ENCODE measurements at regions not wholly inside any gene's neighbourhood (a gene's known extent, or its start where the extent isn't known, plus 50 kb on each side); places are given as distances from the start of the nearest gene placed in this dataset.

- no peak overlapping the region for H3K27ac ChIP-seq
- no peak for TF ChIP-seq CTCF (conservative IDR thresholded peaks at IDR 0.05)
Measured at GRCh38 chr6:4575714-4576113, 200.5 kb upstream of the CDYL start.

DNA sequence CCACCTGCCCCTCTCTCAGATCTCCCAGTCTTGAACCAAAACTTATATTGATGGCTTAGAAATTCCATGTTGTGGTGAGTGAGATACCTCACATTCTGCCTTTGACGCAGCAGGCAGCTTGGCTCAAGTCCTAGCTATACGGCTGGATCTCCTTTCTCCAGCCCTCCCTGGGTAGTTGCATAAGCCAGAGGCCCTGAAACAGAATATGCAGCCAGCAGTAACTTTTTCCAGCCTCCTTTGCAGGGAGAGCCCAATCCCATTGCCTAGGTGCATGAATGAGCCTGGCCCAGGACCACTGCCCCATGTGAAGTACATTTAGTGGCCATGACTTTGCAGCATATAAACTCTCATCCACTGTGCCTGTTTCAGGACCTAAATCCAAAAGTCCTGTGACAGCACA is 202.2 kb upstream of the CDYL start:
- no peak overlapping the region for H3K27ac ChIP-seq
- no peak for TF ChIP-seq CTCF (conservative IDR thresholded peaks at IDR 0.05)

DNA sequence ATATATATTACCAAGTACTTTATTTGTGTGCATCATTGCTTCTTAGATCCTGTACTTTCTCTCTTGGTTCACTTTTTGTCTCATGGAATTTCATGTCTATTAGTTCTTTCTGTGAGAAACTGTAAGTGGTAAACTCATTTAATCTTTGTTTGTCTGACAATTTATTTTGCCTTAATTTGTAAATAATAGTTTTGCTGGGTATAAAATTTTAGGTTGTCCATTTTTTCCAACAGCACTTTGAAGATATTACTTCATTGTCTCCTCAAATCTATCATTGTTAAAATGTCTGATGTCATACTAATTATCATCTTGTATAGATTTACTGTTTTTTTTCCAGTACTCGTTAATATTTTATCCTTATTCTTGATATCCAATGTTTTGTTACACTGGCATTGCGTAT is 205.2 kb upstream of the CDYL start:
- no peak overlapping the region for H3K27ac ChIP-seq
- TF ChIP-seq CTCF (conservative IDR thresholded peaks at IDR 0.05) = no peak

DNA sequence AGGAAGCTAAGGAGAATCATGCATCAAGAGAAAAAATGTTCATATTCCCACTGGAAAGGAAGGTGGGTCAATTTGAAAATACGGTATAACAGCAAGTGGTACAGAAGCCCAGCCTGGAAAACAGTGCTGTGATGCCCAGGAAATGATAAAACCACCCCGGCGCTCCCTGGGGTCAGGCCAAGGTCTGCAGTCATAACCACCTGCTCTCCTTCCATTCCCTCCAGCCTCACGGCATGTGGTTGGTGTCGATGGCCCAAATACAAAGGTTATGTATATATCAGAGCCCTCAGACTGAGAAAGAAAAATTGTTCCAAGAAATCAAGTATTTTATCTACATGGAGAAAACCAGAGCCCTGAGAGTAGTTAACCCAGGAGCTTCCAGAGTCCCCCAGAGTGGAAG is 208.1 kb upstream of the CDYL start:
- TF ChIP-seq CTCF (conservative IDR thresholded peaks at IDR 0.05) = no peak
- no peak overlapping the region for H3K27ac ChIP-seq

- no peak for TF ChIP-seq CTCF (conservative IDR thresholded peaks at IDR 0.05)
Measured at GRCh38 chr6:4567141-4567540, 209.1 kb upstream of the CDYL start.

DNA sequence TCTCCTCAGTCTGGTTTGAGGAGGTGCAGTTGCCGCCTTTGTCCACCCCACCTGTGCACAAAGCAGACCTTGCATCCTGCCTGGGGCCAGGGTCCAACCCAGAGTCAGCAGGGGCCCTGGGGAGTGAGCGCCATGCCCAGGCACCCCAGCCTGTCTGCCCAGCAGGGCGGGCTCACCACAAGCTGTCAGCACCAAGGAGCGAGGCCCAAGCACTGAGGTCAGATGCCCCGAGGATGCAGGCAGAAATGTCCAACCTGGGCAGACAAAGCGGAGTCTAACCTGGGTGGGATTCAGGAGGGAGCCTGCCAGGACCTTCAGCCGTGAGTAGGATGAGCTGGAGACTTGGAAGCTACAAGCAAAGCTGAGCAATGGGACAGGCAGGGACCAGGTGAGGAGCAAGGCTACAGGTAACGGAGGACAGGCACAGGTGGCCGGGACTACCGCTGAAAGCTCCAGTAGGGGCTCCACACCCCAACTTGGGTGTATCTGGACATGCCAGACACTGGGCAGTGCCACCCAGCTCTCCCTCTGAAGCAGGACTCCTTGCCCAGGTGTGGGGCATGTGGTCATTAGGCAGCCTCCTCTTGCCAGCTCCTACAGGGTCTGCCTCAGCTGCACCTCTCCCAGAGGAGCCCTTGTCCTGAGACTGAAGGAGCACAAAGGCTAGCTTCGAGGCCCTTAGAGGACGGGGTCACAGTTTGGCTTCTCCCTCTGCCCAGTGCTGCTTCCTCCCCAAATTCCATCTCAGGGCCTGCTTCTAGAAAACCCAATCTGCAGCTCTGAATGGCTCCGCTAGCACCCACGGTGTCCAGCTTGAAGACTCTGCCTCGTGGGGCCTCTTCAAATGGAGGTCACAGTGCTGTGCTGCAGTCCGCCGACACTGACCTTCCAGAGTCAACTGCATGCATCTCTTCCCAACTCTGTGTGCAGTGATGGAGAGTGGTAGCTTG is 210.6 kb upstream of the CDYL start:
- H3K27ac ChIP-seq = no peak overlapping the region
- TF ChIP-seq CTCF (conservative IDR thresholded peaks at IDR 0.05) = no peak

More at GRCh38 chr6:4567141-4567540, 209.1 kb upstream of the CDYL start:
- H3K27ac ChIP-seq = no peak overlapping the region

DNA sequence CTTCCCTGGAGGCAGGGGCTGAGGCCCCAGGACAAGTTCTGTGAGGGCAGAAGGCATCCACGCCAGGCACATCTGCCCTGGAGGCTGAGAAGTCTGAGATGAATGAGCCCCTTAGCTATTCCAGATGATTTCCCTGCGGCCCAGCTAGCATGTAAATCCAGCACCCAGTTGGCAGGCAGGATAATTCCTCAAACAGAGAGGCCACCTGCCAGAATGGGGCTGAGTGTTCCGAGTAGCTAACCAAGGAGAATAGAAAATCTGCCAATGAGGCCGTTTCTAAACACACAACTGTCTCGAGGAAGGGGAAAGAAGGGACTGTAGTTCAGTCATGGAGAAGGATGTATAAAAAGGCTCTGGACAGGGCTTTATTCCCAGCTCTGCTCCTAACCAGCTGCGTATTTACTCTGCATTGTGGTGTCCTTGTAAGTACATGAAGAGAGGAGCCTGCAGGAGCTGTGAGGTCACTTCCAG is 211.4 kb upstream of the CDYL start:
- TF ChIP-seq CTCF (conservative IDR thresholded peaks at IDR 0.05) = no peak
- no peak overlapping the region for H3K27ac ChIP-seq

All from VCaP (cell line).